HEK293 (cell line): ENCODE measurements at regions not wholly inside any gene's neighbourhood (a gene's known extent, or its start where the extent isn't known, plus 50 kb on each side); places are given as distances from the start of the nearest gene placed in this dataset.

Source experiments
- CTCF ChIA-PET: fragments of 350-600 bp; formaldehyde crosslinking; extraction: SDS; loops from one replicate; lab custom pipeline; 2021; ENCODE audit warnings: antibody characterized with exemption; lab: Yijun Ruan, JAX
- POLR2A ChIA-PET: fragments of 300-600 bp; formaldehyde crosslinking; extraction: SDS; loops from one replicate; lab custom pipeline; 2020; ENCODE audit warnings: antibody characterized with exemption, inconsistent platforms; lab: Yijun Ruan, JAX
- H3K27ac ChIP-seq: fragments of 200-500 bp; sonication (Bioruptor generic); 2 replicates; pipeline ENCODE4 v1.5.1; 2014; ENCODE audit warnings: low read depth, low read length, control low read depth, inconsistent platforms; ENCODE audit errors: extremely low read depth
- H3K36me3 ChIP-seq, 2 experiments: fragments of 200-500 bp in 1 of 2; sonication (Bioruptor generic) in 1 of 2; 1 replicate in 1 of 2; 2 replicates in 1 of 2; pipeline ENCODE4 v1.5.1; 2014 to 2017; ENCODE audit warnings: inconsistent platforms in 2 of 2, low read length in 2 of 2; ENCODE audit not compliant: control insufficient read depth in 2 of 2, insufficient read depth in 1 of 2
- H3K4me1 ChIP-seq: fragments of 200-500 bp; sonication (Bioruptor generic); 2 replicates; pipeline ENCODE4 v1.5.1; 2014; ENCODE audit warnings: mild to moderate bottlenecking, low read length, inconsistent platforms; ENCODE audit not compliant: control insufficient read depth, insufficient read depth
- H3K4me3 ChIP-seq: 2 replicates; pipeline ENCODE4 v1.5.1; 2011; ENCODE audit warnings: low read depth, mild to moderate bottlenecking, control low read depth, low read length, moderate library complexity
- H3K9me3 ChIP-seq: fragments of 200-500 bp; sonication (Bioruptor generic); 2 replicates; pipeline ENCODE4 v1.5.1; 2014; ENCODE audit warnings: low read depth, low read length, inconsistent platforms; ENCODE audit not compliant: control insufficient read depth, insufficient read depth
- GLIS1 ChIP-seq: fragments of 450-650 bp; formaldehyde crosslinking; IDR thresholded peaks from 2 replicates; pipeline ENCODE4 v1.5.1; 2016; ENCODE audit warnings: missing biosample characterization, missing genetic modification characterization
- HOXC10 ChIP-seq: sonication (generic); formaldehyde crosslinking; IDR thresholded peaks from 2 replicates; pipeline ENCODE4 v1.8.1; 2023; ENCODE audit warnings: mild to moderate bottlenecking, missing genetic modification reagents
- KLF9 ChIP-seq: fragments of 450-650 bp; formaldehyde crosslinking; IDR thresholded peaks from 2 replicates; pipeline ENCODE4 v1.5.1; 2016; ENCODE audit warnings: missing biosample characterization, missing genetic modification characterization, low read depth
- SP2 ChIP-seq: fragments of 450-650 bp; formaldehyde crosslinking; IDR thresholded peaks from 2 replicates; pipeline ENCODE4 v1.5.1; 2016; ENCODE audit warnings: missing biosample characterization, missing genetic modification characterization
- YY1 ChIP-seq: fragments of 450-650 bp; formaldehyde crosslinking; IDR thresholded peaks from 2 replicates; pipeline ENCODE4 v1.5.1; 2018; ENCODE audit warnings: missing biosample characterization, missing genetic modification characterization
- ZNF157 ChIP-seq: fragments of 450-650 bp; formaldehyde crosslinking; IDR thresholded peaks from 2 replicates; pipeline ENCODE4 v1.5.1; 2016; ENCODE audit warnings: missing biosample characterization, missing genetic modification characterization
- ZNF169 ChIP-seq: fragments of 450-650 bp; formaldehyde crosslinking; IDR thresholded peaks from 2 replicates; pipeline ENCODE4 v1.5.1; 2016; ENCODE audit warnings: missing biosample characterization, missing genetic modification characterization
- ZNF214 ChIP-seq: fragments of 450-650 bp; formaldehyde crosslinking; IDR thresholded peaks from 2 replicates; pipeline ENCODE4 v1.5.1; 2017; ENCODE audit warnings: missing biosample characterization, mild to moderate bottlenecking, missing genetic modification characterization, borderline replicate concordance
- ZNF423 ChIP-seq: fragments of 450-650 bp; formaldehyde crosslinking; IDR thresholded peaks from 2 replicates; pipeline ENCODE4 v1.5.1; 2016; ENCODE audit warnings: missing biosample characterization, missing genetic modification characterization
- ZNF558 ChIP-seq: fragments of 450-650 bp; formaldehyde crosslinking; IDR thresholded peaks from 2 replicates; pipeline ENCODE4 v1.5.1; 2016; ENCODE audit warnings: missing biosample characterization, missing genetic modification characterization
- ZNF571 ChIP-seq: fragments of 450-650 bp; formaldehyde crosslinking; IDR thresholded peaks from 2 replicates; pipeline ENCODE4 v1.5.0; 2017; ENCODE audit warnings: missing biosample characterization, missing genetic modification characterization
- ZNF610 ChIP-seq: fragments of 450-650 bp; formaldehyde crosslinking; IDR thresholded peaks from 2 replicates; pipeline ENCODE4 v1.5.1; 2016; ENCODE audit warnings: missing biosample characterization, missing genetic modification characterization, borderline replicate concordance
- ZNF776 ChIP-seq: fragments of 450-650 bp; formaldehyde crosslinking; IDR thresholded peaks from 2 replicates; pipeline ENCODE4 v1.5.0; 2017; ENCODE audit warnings: missing biosample characterization, missing genetic modification characterization, borderline replicate concordance
- ZNF792 ChIP-seq: fragments of 450-650 bp; formaldehyde crosslinking; IDR thresholded peaks from 2 replicates; pipeline ENCODE4 v1.5.1; 2016; ENCODE audit warnings: missing biosample characterization, missing genetic modification characterization
- ZSCAN23 ChIP-seq: fragments of 450-650 bp; formaldehyde crosslinking; IDR thresholded peaks from 2 replicates; pipeline ENCODE4 v1.5.1; 2016; ENCODE audit warnings: missing biosample characterization, missing genetic modification characterization
- TF ChIP-seq, protein P1 (sequence below): fragments of 450-650 bp; formaldehyde crosslinking; IDR thresholded peaks from 2 replicates; pipeline ENCODE4 v1.5.1; 2017; ENCODE audit warnings: missing biosample characterization, missing genetic modification characterization
- TF ChIP-seq, protein P2 (sequence below): fragments of 450-650 bp; IDR thresholded peaks from 2 replicates; pipeline ENCODE4 v1.5.1; 2018; ENCODE audit warnings: missing biosample characterization, missing genetic modification characterization
- TF ChIP-seq, protein P3 (sequence below): fragments of 450-650 bp; formaldehyde crosslinking; IDR thresholded peaks from 2 replicates; pipeline ENCODE4 v1.5.1; 2016; ENCODE audit warnings: missing biosample characterization, missing genetic modification characterization
- TF ChIP-seq, protein P4 (sequence below): fragments of 450-650 bp; formaldehyde crosslinking; IDR thresholded peaks from 2 replicates; pipeline ENCODE4 v1.5.1; 2016; ENCODE audit warnings: missing biosample characterization, missing genetic modification characterization

DNA sequence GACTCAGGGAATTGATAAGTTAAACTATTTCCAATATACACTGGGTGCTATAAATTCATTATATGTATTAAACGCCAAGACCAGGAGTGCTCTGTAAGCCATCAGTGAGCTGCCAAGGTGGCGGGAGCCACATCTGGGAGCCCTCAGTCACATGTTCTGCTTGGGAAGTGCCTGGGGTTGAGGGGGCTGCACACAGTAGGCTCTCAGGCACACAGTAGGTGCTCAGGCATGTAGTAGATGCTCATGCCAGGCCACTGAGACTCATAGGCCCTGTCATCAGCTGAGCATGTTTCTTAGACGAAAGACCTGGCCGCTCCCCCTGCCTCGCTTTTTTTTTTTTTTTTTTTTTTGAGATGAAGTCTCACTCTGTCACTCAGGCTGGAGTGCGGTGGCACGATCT is 83.3 kb upstream of the BHLHE23 start:
- CTCF ChIA-PET, result no interaction called here
- no peaks in the 10 kb centered on the region for H3K36me3 ChIP-seq
- no peaks in the 10 kb centered on the region for H3K4me1 ChIP-seq
- POLR2A ChIA-PET, result no interaction called here
- TF ChIP-seq HOXC10 (no peak), ZNF558 (tag by site-specific recombination) (no peak), ZNF776 (tag by site-specific recombination) (no peak), YY1 (tag by site-specific recombination) (no peak), GLIS1 (tag by site-specific recombination) (no peak), ZNF571 (tag by site-specific recombination) (no peak), ZNF157 (tag by site-specific recombination) (no peak), ZNF169 (tag by site-specific recombination) (no peak), ZNF792 (no peak), ZSCAN23 (tag by site-specific recombination) (no peak), SP2 (tag by site-specific recombination) (no peak)
- TF ChIP-seq, protein P1, sequence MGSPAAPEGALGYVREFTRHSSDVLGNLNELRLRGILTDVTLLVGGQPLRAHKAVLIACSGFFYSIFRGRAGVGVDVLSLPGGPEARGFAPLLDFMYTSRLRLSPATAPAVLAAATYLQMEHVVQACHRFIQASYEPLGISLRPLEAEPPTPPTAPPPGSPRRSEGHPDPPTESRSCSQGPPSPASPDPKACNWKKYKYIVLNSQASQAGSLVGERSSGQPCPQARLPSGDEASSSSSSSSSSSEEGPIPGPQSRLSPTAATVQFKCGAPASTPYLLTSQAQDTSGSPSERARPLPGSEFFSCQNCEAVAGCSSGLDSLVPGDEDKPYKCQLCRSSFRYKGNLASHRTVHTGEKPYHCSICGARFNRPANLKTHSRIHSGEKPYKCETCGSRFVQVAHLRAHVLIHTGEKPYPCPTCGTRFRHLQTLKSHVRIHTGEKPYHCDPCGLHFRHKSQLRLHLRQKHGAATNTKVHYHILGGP (tag by site-specific recombination), result no peak
- TF ChIP-seq, protein P2, sequence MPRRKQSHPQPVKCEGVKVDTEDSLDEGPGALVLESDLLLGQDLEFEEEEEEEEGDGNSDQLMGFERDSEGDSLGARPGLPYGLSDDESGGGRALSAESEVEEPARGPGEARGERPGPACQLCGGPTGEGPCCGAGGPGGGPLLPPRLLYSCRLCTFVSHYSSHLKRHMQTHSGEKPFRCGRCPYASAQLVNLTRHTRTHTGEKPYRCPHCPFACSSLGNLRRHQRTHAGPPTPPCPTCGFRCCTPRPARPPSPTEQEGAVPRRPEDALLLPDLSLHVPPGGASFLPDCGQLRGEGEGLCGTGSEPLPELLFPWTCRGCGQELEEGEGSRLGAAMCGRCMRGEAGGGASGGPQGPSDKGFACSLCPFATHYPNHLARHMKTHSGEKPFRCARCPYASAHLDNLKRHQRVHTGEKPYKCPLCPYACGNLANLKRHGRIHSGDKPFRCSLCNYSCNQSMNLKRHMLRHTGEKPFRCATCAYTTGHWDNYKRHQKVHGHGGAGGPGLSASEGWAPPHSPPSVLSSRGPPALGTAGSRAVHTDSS (tag by site-specific recombination), result no peak
- H3K4me3 ChIP-seq, result no peak overlapping the region
- H3K9me3 ChIP-seq, result no peaks in the 10 kb centered on the region
- no peak overlapping the region for H3K27ac ChIP-seq

DNA sequence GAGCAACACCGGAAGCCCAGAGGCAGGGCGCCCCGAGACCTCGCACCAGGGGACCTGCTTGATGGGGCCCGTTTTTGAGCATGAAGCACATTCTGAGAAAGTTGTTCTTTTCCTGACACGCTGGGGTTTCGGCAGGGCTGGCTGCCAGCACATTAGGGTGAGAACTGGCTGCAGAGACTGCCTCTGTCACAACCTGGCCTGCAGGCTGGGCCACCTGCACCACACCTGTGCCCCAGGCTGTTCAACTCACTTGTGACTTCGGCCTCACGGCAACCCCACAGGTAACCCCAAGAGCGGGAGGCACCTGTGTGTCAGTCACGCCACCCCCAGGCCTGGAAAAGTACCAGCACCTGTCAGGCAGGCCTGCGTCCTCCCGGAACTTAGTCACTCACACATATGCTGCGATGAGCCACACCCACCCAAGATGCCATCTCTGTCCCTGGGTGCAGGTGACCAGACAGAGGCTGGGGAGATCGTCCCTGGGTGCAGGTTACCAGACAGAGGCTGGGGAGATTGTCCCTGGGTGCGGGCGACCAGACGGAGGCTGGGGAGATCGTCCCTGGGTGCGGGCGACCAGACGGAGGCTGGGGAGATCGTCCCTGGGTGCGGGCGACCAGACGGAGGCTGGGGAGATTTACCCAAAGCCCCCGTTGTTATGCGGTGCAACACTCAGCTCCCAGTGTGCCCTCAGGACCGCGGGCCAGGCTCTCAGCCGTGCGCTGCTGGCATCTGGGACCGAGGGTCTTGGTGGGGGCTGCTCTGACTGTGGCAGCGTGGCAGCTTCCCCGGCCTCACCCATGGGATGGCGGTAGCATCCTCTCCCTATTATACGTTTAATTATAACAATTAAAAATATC is 82.5 kb upstream of the BHLHE23 start:
- ChIA-PET POLR2A (no interaction called here), CTCF (no interaction called here)
- Histone ChIP-seq H3K4me3 (no peak overlapping the region), H3K27ac (no peak overlapping the region), H3K36me3 (no peaks in the 10 kb centered on the region), H3K4me1 (no peaks in the 10 kb centered on the region), H3K9me3 (no peaks in the 10 kb centered on the region)
- TF ChIP-seq, protein P3, sequence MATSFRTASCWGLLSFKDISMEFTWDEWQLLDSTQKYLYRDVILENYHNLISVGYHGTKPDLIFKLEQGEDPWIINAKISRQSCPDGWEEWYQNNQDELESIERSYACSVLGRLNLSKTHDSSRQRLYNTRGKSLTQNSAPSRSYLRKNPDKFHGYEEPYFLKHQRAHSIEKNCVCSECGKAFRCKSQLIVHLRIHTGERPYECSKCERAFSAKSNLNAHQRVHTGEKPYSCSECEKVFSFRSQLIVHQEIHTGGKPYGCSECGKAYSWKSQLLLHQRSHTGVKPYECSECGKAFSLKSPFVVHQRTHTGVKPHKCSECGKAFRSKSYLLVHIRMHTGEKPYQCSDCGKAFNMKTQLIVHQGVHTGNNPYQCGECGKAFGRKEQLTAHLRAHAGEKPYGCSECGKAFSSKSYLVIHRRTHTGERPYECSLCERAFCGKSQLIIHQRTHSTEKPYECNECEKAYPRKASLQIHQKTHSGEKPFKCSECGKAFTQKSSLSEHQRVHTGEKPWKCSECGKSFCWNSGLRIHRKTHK (tag by site-specific recombination), result no peak
- no peak for TF ChIP-seq ZNF214 (tag by site-specific recombination)
- TF ChIP-seq ZNF423 (tag by site-specific recombination), result no peak
- no peak for TF ChIP-seq ZNF610 (tag by site-specific recombination)
- TF ChIP-seq, protein P4, sequence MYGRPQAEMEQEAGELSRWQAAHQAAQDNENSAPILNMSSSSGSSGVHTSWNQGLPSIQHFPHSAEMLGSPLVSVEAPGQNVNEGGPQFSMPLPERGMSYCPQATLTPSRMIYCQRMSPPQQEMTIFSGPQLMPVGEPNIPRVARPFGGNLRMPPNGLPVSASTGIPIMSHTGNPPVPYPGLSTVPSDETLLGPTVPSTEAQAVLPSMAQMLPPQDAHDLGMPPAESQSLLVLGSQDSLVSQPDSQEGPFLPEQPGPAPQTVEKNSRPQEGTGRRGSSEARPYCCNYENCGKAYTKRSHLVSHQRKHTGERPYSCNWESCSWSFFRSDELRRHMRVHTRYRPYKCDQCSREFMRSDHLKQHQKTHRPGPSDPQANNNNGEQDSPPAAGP (tag by site-specific recombination), result no peak
- no peak for TF ChIP-seq KLF9
